Esophagus squamous epithelium (tissue), 5 donors: ENCODE measurements at regions not wholly inside any gene's neighbourhood (a gene's known extent, or its start where the extent isn't known, plus 50 kb on each side); places are given as distances from the start of the nearest gene placed in this dataset.

Experiments used
- DNase-seq: peaks from one replicate; lab custom pipeline; 2025; lab: John Stamatoyannopoulos, UW
- H3K27ac ChIP-seq, 4 donors: fragments of 200-600 bp; sonication (generic); one replicate each; pipeline ENCODE4 v1.5.1; 2016 to 2019; ENCODE audit warnings: mild to moderate bottlenecking in 1 of 4
- H3K27me3 ChIP-seq, 4 donors: fragments of 200-600 bp; sonication (generic); 1 replicate in 3 of 4; 2 replicates in 1 of 4; pipeline versions ENCODE4 v1.5.1 to v1.6.0; 2017 to 2021; ENCODE audit warnings: antibody characterized with exemption in 1 of 4
- H3K36me3 ChIP-seq, 3 donors: fragments of 200-600 bp; sonication (generic); one replicate each; pipeline ENCODE4 v1.5.1; 2016 to 2019
- H3K4me1 ChIP-seq, 3 donors: fragments of 200-600 bp; sonication (generic); one replicate each; pipeline ENCODE4 v1.5.1; 2017 to 2019
- H3K4me3 ChIP-seq, 4 donors: fragments of 200-600 bp; sonication (generic); 1 replicate in 3 of 4; 2 replicates in 1 of 4; pipeline ENCODE4 v1.5.1; 2016 to 2019; ENCODE audit warnings: mild to moderate bottlenecking in 2 of 4, moderate library complexity in 1 of 4
- H3K9me3 ChIP-seq, 3 donors: fragments of 200-600 bp; sonication (generic); one replicate each; pipeline ENCODE4 v1.5.1; 2016 to 2019
- POLR2A ChIP-seq, 4 donors: fragments of 450-650 bp; IDR thresholded peaks; one replicate each; pipeline ENCODE4 v1.6.1; 2017; ENCODE audit warnings: antibody characterized with exemption in 4 of 4, mild to moderate bottlenecking in 4 of 4, moderate library complexity in 3 of 4
- WGBS, 2 donors: methylation state at CpG; one replicate each; pipeline ENCODE4 v1.1.5; 2018; 5-methylcytosine and 5-hydroxymethylcytosine counted together
- intact Hi-C: fragments of 100-400 bp; cut with DNase I; formaldehyde crosslinking; loops from one replicate; pipeline ENCODE4 v1.15.0; 2022
- TF ChIP-seq, protein P1 (sequence below), 6 experiments: fragments of 450-650 bp in 4 of 6; fragments of 200-600 bp in 2 of 6; sonication (generic) in 2 of 6; IDR thresholded peaks; one replicate each; pipeline ENCODE4 v1.5.1; 2016 to 2019; ENCODE audit warnings: antibody characterized with exemption in 6 of 6, mild to moderate bottlenecking in 4 of 6, moderate library complexity in 4 of 6
- donor health status: DM: yes; HTN: yes; CAD: no.

DNA sequence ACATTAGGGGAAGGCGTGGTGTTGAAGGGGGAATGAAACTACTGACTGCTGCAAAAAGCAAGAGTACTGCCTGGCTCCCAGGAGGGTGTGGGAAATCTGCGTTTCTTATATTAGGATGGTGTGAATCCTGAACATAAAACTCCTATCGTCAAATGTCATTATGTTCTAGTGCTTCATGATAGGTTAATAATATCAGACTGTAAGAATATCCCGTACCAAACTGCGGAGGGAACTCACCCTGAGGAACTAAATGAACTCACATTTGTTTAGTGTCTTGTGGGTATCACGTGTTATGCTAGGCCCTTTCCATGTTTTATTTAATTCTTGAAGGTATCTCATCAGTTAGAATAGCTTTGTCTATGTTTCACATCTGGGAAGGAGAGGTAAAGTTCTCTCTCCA is 610.7 kb downstream of the QKI start:
- no peaks in the 10 kb centered on the region for H3K4me1 ChIP-seq
- TF ChIP-seq, protein P1, sequence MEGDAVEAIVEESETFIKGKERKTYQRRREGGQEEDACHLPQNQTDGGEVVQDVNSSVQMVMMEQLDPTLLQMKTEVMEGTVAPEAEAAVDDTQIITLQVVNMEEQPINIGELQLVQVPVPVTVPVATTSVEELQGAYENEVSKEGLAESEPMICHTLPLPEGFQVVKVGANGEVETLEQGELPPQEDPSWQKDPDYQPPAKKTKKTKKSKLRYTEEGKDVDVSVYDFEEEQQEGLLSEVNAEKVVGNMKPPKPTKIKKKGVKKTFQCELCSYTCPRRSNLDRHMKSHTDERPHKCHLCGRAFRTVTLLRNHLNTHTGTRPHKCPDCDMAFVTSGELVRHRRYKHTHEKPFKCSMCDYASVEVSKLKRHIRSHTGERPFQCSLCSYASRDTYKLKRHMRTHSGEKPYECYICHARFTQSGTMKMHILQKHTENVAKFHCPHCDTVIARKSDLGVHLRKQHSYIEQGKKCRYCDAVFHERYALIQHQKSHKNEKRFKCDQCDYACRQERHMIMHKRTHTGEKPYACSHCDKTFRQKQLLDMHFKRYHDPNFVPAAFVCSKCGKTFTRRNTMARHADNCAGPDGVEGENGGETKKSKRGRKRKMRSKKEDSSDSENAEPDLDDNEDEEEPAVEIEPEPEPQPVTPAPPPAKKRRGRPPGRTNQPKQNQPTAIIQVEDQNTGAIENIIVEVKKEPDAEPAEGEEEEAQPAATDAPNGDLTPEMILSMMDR (IDR thresholded peaks at IDR 0.05) = no peak
- TF ChIP-seq POLR2A (IDR thresholded peaks at IDR 0.05) = no peak
- no peaks in the 10 kb centered on the region for H3K9me3 ChIP-seq
- WGBS, 2 donors = 82 to 84% methylated on average over 6 of the region's 6 CpGs
- intact Hi-C loops = no loop called here
- H3K36me3 ChIP-seq = no peaks in the 10 kb centered on the region
- no peaks in the 10 kb centered on the region for H3K27me3 ChIP-seq
- no peak overlapping the region for H3K27ac ChIP-seq
- no peak overlapping the region for H3K4me3 ChIP-seq
- DNase-seq = no peak

DNA sequence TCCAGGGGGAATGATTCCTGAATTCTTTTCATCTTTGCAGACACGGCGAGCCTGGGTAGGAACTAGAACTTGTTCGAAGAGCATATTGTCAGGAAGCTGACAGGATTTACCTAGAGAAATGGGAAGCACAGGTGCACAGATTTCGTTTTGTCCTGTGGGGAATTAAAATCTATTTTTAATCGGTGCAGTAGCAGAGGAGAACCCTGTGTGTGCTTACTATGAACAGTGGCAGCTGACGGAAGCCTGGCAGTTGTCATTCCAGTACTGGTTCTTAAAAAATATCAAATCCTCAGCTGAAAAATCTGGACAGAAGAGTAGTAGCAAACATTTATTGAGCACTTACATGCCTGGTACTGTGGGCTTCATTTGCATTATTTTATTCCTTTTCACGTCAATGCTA is 609.0 kb downstream of the QKI start:
- no peak overlapping the region for H3K27ac ChIP-seq
- H3K4me1 ChIP-seq = no peaks in the 10 kb centered on the region
- no peaks in the 10 kb centered on the region for H3K9me3 ChIP-seq
- TF ChIP-seq, protein P1 (IDR thresholded peaks at IDR 0.05) = no peak
- TF ChIP-seq POLR2A (IDR thresholded peaks at IDR 0.05) = no peak
- H3K36me3 ChIP-seq = no peaks in the 10 kb centered on the region
- H3K4me3 ChIP-seq = no peak overlapping the region
- intact Hi-C loops = no loop called here
- WGBS, 2 donors = 70 to 76% methylated on average over 7 of the region's 7 CpGs
- no peaks in the 10 kb centered on the region for H3K27me3 ChIP-seq
- no peak for DNase-seq

DNA sequence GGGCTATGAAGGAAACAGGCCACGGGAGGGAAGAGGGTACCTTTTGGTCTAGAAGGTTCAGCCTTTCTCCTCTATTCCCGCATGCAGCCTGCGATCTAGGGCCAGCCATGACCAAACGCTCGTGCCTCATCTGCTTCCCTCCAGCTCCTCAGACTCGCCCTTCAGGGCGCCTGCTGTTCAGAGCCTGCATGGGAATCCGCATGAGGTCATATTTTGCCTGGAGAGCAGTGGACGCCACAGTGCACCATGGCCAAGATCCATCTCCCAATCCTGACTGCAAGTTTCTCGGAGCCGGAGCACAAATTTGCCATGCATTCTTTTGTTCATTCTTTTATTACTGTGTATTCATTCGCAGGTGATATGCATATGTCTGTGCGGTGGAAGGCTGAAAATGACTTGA is 608.1 kb downstream of the QKI start:
- TF ChIP-seq, protein P1 (IDR thresholded peaks at IDR 0.05) = no peak
- no peak for TF ChIP-seq POLR2A (IDR thresholded peaks at IDR 0.05)
- no peak overlapping the region for H3K4me3 ChIP-seq
- no peaks in the 10 kb centered on the region for H3K4me1 ChIP-seq
- DNase-seq = no peak
- no peaks in the 10 kb centered on the region for H3K27me3 ChIP-seq
- no peak overlapping the region for H3K27ac ChIP-seq
- H3K36me3 ChIP-seq = no peaks in the 10 kb centered on the region
- no peaks in the 10 kb centered on the region for H3K9me3 ChIP-seq
- 86 to 91% methylated on average over 10 to 11 of the region's 13 CpGs for WGBS, 2 donors
- intact Hi-C loops = no loop called here

DNA sequence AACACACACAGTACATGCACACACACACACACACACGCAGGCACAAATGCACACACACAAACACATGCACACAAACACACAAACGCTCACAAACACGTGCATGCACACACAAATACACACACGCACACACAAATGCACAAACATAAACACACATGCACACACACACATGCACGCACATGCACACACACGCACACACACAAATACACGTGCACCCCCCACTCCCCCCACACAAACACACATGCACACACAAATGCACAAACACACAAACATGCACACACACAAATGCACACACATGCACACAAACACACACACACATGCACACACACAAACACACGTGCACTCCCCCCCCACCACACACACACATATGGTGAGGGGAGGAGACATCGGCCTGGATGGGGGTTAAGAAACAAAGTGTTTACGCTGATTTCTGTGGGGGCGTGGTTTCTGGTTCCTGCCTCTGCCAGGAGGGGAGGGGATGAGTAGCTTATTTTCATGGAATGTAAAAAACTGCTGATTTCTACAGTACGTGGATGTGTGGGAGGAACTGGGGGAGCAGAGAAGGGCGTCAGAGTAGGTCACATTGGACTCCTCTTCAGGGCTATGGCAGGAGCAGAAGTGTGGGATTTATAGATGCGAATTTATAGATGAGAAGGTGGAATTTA is 607.2 kb downstream of the QKI start:
- Histone ChIP-seq H3K36me3 (no peaks in the 10 kb centered on the region), H3K27ac (no peak overlapping the region), H3K9me3 (no peaks in the 10 kb centered on the region), H3K4me1 (no peaks in the 10 kb centered on the region), H3K4me3 (no peak overlapping the region), H3K27me3 (no peaks in the 10 kb centered on the region)
- 61 to 63% methylated on average over 14 of the region's 14 CpGs for WGBS, 2 donors
- TF ChIP-seq, protein P1 (IDR thresholded peaks at IDR 0.05) = no peak
- TF ChIP-seq POLR2A (IDR thresholded peaks at IDR 0.05) = no peak
- DNase-seq = no peak
- intact Hi-C loops = no loop called here

DNA sequence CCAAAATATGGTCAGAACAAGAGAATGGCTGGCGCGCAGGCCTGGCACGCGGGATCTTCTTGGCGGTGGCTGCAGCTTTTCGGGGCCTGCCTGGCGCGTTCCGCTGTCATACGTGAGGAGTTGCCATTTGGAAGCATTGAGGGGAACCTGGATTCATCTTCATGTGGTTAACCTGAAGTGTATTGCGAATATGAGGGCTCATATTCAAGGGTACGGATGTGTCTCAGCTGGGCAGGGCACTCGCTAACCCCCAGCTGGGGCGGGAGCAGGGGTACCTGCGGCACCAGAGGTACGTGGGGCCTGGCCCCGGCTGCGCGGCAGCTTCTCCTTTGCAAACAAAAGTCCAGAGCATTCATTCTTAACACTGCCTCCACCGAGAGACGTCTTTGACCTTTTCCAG is 605.6 kb downstream of the QKI start:
- 90 to 94% methylated on average over 11 to 21 of the region's 21 CpGs for WGBS, 2 donors
- DNase-seq = no peak

More for the DNA sequence above, 605.6 kb downstream of the QKI start:
- H3K9me3 ChIP-seq = no peaks in the 10 kb centered on the region
- H3K4me1 ChIP-seq = no peaks in the 10 kb centered on the region
- TF ChIP-seq, protein P1 (IDR thresholded peaks at IDR 0.05) = no peak
- TF ChIP-seq POLR2A (IDR thresholded peaks at IDR 0.05) = no peak
- H3K36me3 ChIP-seq = no peaks in the 10 kb centered on the region
- no peak overlapping the region for H3K4me3 ChIP-seq
- intact Hi-C loops = no loop called here
- no peaks in the 10 kb centered on the region for H3K27me3 ChIP-seq
- no peak overlapping the region for H3K27ac ChIP-seq
